Transverse colon (tissue), 4 donors: ENCODE measurements at regions not wholly inside any gene's neighbourhood (a gene's known extent, or its start where the extent isn't known, plus 50 kb on each side); places are given as distances from the start of the nearest gene placed in this dataset.

Source experiments
- DNase-seq: peaks from one replicate; pipeline ENCODE4 v3.0.0-alpha.2; 2019
- H3K27ac ChIP-seq, 4 donors: fragments of 200-600 bp; sonication (generic); 2 replicates each; pipeline ENCODE4 v1.5.1; 2016 to 2018; ENCODE audit warnings: inconsistent platforms in 4 of 4
- H3K27me3 ChIP-seq: fragments of 200-600 bp; sonication (generic); 2 replicates; pipeline ENCODE4 v1.5.1; 2017; ENCODE audit warnings: inconsistent platforms
- H3K36me3 ChIP-seq, 4 donors: fragments of 200-600 bp; sonication (generic); 2 replicates each; pipeline ENCODE4 v1.5.1; 2017 to 2019; ENCODE audit warnings: inconsistent platforms in 4 of 4
- H3K4me1 ChIP-seq, 4 donors: fragments of 200-600 bp; sonication (generic); 2 replicates each; pipeline ENCODE4 v1.5.1; 2017 to 2020; ENCODE audit warnings: inconsistent platforms in 4 of 4
- H3K4me3 ChIP-seq, 4 donors: fragments of 200-600 bp; sonication (generic); 1 replicate in 1 of 4; 2 replicates in 3 of 4; pipeline versions ENCODE4 v1.5.1 to v1.6.1; 2017 to 2019; ENCODE audit warnings: inconsistent platforms in 4 of 4
- H3K9me3 ChIP-seq, 2 donors: fragments of 200-600 bp; sonication (generic); 2 replicates each; pipeline ENCODE4 v1.5.1; 2017 to 2019; ENCODE audit warnings: inconsistent platforms in 2 of 2
- EP300 ChIP-seq: sonication (generic); formaldehyde crosslinking; IDR thresholded peaks from one replicate; pipeline ENCODE4 v1.6.1; 2017; ENCODE audit warnings: antibody characterized with exemption, low read depth
- POLR2A ChIP-seq: fragments of 450-650 bp; IDR thresholded peaks from one replicate; pipeline ENCODE4 v1.6.1; 2016; ENCODE audit warnings: antibody characterized with exemption, mild to moderate bottlenecking, moderate library complexity
- POLR2AphosphoS5 ChIP-seq, 3 donors: sonication (generic); formaldehyde crosslinking; IDR thresholded peaks; one replicate each; pipeline ENCODE4 v1.6.1; 2016; ENCODE audit warnings: antibody characterized with exemption in 3 of 3
- WGBS, 2 donors: methylation state at CpG; one replicate each; pipeline ENCODE4 v1.1.5; 2018; ENCODE audit warnings: low coverage in 1 of 2; 5-methylcytosine and 5-hydroxymethylcytosine counted together
- in situ Hi-C, 4 donors: fragments of 200-750 bp; cut with MboI; loops; one replicate each; pipeline versions ENCODE4 v1.15.0 to v1.15.1; 2017; ENCODE audit warnings: low sequenced_read_pairs in 3 of 4, low pct_ligation_motif_present in 1 of 4, low pct_unique_long_range_greater_than_20kb in 1 of 4
- intact Hi-C: fragments of 100-400 bp; cut with DNase I; formaldehyde crosslinking; loops from one replicate; pipeline ENCODE4 v1.15.1; 2023; ENCODE audit warnings: low total_unique reads
- TF ChIP-seq, protein P1 (sequence below), 5 experiments: fragments of 200-600 bp in 3 of 5; fragments of 450-650 bp in 2 of 5; sonication (generic) in 3 of 5; IDR thresholded peaks; 1 replicate in 2 of 5; 2 replicates in 3 of 5; pipeline ENCODE4 v1.5.1; 2016 to 2017; ENCODE audit warnings: antibody characterized with exemption in 5 of 5, inconsistent platforms in 3 of 5, mild to moderate bottlenecking in 2 of 5, moderate library complexity in 1 of 5

DNA sequence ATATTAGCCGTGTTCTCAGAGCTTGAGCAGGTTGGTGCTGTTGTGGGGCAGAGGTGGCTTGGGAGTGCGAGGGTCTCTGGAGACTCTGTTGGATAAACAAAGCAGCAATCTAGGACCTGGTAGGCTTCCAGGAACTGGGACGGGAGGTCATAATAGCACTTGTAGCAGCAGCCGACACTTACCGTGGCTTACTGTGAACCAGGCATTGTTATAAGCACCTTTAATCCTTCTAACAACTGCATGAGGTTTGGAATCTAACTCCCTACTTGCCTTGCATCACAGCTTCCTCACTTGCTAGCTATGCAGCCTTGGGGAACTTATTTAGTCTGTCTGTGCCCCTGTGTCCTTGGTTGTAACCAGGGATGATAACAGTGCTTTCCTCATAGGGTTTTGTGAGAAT lies 94.9 kb downstream of the NAV1 start:
- Histone ChIP-seq H3K36me3 (no peaks in the 10 kb centered on the region), H3K4me1 (peaks cover 0 to 25% (median 12%) of the 10 kb centered on the region in 4 donors), H3K27ac (no peak overlapping the region), H3K4me3 (no peak overlapping the region), H3K27me3 (no peaks in the 10 kb centered on the region), H3K9me3 (no peaks in the 10 kb centered on the region)
- intact Hi-C loops = no loop called here
- TF ChIP-seq POLR2A (no peak), EP300 (no peak), POLR2AphosphoS5 (IDR thresholded peaks at IDR 0.05) (no peak)
- TF ChIP-seq, protein P1, sequence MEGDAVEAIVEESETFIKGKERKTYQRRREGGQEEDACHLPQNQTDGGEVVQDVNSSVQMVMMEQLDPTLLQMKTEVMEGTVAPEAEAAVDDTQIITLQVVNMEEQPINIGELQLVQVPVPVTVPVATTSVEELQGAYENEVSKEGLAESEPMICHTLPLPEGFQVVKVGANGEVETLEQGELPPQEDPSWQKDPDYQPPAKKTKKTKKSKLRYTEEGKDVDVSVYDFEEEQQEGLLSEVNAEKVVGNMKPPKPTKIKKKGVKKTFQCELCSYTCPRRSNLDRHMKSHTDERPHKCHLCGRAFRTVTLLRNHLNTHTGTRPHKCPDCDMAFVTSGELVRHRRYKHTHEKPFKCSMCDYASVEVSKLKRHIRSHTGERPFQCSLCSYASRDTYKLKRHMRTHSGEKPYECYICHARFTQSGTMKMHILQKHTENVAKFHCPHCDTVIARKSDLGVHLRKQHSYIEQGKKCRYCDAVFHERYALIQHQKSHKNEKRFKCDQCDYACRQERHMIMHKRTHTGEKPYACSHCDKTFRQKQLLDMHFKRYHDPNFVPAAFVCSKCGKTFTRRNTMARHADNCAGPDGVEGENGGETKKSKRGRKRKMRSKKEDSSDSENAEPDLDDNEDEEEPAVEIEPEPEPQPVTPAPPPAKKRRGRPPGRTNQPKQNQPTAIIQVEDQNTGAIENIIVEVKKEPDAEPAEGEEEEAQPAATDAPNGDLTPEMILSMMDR (IDR thresholded peaks at IDR 0.05) = no peak
- in situ Hi-C loops = no loop called here
- WGBS, 2 donors = 37% methylated on average over 5 of the region's 5 CpGs; no CpG with 5 or more reads in 1 of the 2 donors
- DNase-seq = no peak

DNA sequence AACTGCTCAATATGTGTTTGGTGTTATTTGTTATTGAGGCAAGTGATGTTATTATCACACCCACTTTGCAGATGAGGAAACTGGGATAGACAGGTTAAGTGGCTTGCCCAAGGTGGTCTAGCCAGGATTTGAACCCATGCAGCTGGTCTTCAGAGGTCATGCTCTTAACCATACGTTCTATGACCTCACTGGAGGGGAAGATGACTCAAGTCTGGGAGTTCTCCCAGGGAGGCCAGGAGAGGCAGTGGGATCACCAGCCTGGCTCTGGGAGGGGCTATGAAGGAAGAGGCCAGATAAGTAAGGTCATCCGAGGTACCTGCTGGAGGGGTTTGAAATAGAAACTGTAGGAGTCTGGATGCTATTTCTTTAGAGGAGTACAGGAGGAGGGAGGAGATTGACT lies 95.3 kb downstream of the NAV1 start:
- DNase-seq = no peak
- H3K36me3 ChIP-seq = no peaks in the 10 kb centered on the region
- no peak overlapping the region for H3K27ac ChIP-seq
- peaks cover 0 to 25% (median 12%) of the 10 kb centered on the region in 4 donors for H3K4me1 ChIP-seq
- no peak overlapping the region for H3K4me3 ChIP-seq
- no peaks in the 10 kb centered on the region for H3K9me3 ChIP-seq
- WGBS, 2 donors = 72 to 100% methylated on average over 1 to 2 of the region's 2 CpGs
- in situ Hi-C loops = no loop called here
- TF ChIP-seq POLR2A (no peak), POLR2AphosphoS5 (IDR thresholded peaks at IDR 0.05) (no peak), EP300 (no peak)
- TF ChIP-seq, protein P1 (IDR thresholded peaks at IDR 0.05) = no peak
- no peaks in the 10 kb centered on the region for H3K27me3 ChIP-seq
- intact Hi-C loops = no loop called here

DNA sequence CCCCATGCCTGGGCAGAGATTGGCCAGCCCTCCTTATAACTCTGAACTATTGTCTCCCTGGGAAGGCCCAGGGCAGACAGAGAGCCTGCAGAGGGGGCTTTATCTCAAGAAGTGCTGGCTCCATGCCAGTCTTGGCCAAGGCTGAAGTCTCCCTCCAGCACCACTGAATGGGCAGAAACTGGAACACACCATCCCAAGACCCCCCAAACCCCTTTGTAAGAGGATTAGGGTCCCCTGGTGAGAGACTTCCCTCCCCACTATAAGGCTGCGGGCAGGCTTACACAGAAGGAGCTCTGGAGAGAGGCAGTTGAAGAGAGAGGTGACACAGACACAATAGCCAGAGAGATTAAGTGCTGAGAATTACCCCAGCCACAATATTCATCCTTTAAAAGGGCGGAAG lies 97.2 kb downstream of the NAV1 start:
- DNase-seq = no peak
- Histone ChIP-seq H3K9me3 (no peaks in the 10 kb centered on the region), H3K27ac (no peak overlapping the region), H3K27me3 (no peaks in the 10 kb centered on the region), H3K4me3 (no peak overlapping the region), H3K4me1 (peaks cover 0 to 27% (median 10%) of the 10 kb centered on the region in 4 donors), H3K36me3 (no peaks in the 10 kb centered on the region)
- intact Hi-C loops (no loop called here), in situ Hi-C loops (no loop called here)
- 91% methylated on average over 2 of the region's 2 CpGs; no CpG with 5 or more reads in 1 of the 2 donors for WGBS, 2 donors
- TF ChIP-seq, protein P1 (IDR thresholded peaks at IDR 0.05) = no peak
- no peak for TF ChIP-seq POLR2AphosphoS5 (IDR thresholded peaks at IDR 0.05)
- TF ChIP-seq POLR2A = no peak
- TF ChIP-seq EP300 = no peak

DNA sequence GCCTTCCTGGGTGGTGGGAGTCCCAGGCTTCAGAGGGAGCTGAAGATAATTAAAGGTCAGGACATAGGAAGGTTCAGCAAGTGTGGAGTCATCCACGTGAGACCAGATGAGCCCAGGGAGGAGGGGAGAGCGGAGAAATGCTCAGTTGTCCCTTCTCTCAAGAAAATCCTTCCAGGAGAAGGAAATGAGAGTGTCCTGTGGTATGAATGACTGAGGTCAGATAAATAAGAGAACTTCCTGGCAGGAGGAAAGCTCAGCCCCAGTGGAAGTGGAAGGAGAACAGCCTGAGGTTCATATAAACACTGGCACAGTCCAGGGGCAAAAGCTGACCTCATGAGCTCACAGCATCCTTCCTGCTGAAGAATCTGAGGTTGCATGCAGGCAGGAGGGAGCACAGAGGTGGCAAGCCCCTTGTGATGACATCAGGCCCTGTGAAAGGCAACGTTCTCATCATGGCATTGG lies 97.6 kb downstream of the NAV1 start:
- WGBS, 2 donors = 67% methylated on average over 3 of the region's 3 CpGs; no CpG with 5 or more reads in 1 of the 2 donors
- Histone ChIP-seq H3K4me1 (peaks cover 0 to 26% (median 10%) of the 10 kb centered on the region in 4 donors), H3K36me3 (no peaks in the 10 kb centered on the region), H3K27ac (no peak overlapping the region), H3K27me3 (no peaks in the 10 kb centered on the region), H3K9me3 (no peaks in the 10 kb centered on the region), H3K4me3 (no peak overlapping the region)
- no peak for DNase-seq
- intact Hi-C loops = no loop called here
- TF ChIP-seq POLR2AphosphoS5 (IDR thresholded peaks at IDR 0.05) = no peak
- TF ChIP-seq, protein P1 (IDR thresholded peaks at IDR 0.05) = no peak
- no peak for TF ChIP-seq POLR2A
- TF ChIP-seq EP300 = no peak
- in situ Hi-C loops = no loop called here
